GM18520 (cell line): ENCODE measurements at regions not wholly inside any gene's neighbourhood (a gene's known extent, or its start where the extent isn't known, plus 50 kb on each side); places are given as distances from the start of the nearest gene placed in this dataset.

Experiments
- ATAC-seq: cut with Tn5 transposase; IDR thresholded peaks from one replicate; pipeline ENCODE4 v1.9.1; 2021; ENCODE audit not compliant: unreplicated experiment

DNA sequence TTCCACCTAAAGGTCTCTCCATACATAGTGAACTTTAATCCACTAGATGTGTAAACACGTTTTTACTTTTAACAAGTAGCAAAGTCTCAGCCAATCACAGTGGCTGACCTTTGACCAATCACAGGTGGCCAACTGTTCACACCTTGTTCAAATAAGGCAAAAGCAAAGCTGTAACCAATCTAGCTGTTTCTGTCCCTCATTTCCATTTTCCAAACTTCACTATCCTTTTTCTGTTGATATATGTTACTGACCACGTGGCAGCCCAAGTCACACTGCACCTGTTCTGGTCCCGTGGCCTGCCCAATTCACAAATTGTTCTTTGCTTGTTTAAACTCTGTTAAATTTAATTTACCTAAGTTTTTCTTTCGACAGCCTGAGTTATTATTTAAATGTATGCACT is 393.5 kb upstream of the NETO1 start:
- ATAC-seq: no peak

DNA sequence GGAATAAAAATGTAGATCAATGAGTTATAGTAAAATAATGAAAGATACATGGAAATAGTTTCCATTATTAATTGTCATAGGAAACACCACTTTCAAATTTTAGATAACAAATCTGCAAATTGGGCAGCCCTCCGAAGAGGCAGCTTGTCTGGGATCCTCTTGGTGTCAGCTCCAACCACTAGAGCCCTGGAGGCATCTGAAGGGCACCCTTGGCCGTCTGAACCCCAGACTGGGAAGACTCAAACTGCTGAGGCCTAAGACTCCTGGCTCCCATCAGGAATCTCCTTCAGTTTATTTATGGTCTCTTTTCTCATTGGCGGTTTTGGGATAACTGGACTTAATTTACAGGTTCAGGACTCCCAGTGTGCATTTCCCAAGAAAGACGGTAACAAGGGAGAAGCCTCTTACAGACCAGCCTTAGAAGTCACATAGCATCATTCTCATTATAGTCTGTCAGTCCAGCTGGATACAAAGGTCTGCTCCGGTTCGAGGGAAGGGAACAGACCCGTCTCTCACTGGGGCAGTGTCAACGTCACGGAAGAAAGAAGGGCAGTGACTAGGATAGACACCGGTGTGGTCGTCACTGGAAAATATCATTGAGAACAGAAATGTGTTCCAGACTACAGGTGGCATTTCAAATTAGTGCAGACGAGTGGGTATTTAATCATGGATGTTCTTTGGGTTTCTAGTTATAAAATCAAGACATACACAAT is 390.7 kb upstream of the NETO1 start:
- ATAC-seq: no peak

DNA sequence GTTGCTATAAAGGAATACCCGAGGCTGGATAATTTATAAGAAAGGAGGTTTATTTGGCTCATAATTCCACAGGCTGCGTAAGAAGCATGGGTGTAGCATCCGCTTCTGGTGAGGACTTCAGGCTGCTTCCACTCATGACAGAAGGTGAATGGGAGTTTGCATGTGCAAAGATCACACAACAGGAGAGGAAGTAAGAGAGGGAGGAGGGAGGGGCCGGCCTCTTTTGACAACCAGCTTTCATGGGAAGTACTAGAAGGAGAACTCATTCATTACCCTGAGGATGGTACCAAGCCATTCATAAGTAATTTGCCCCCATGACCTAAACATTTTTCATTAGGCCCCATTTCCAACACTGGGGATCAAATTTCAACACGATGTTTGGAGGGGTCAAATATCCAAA is 386.8 kb upstream of the NETO1 start:
- ATAC-seq: no peak

GRCh38 chr18:73249030-73249429 is 381.2 kb upstream of the NETO1 start:
- ATAC-seq: no peak

DNA sequence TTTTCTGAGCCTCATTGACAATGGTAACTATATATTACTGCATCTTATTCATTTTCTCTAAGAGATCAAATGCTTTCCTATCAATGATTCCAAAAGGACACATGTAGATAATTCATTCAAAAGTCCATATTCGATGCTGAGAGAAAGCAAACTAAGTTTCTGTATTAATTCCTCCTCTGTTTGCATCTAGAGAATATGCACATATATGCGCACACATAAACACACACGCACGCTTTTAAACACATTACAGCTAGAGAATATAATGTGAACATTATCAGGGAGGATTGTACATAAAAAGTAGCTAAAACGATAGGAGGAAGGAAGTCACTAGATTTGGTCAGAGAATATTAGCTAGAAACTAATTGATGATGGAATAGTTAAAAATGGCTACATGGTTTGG is 379.0 kb upstream of the NETO1 start:
- ATAC-seq: no peak

- no peak for ATAC-seq
Measured at GRCh38 chr18:73245345-73245744, 377.6 kb upstream of the NETO1 start.

GRCh38 chr18:73244401-73244800 is 376.6 kb upstream of the NETO1 start:
- no peak for ATAC-seq

GRCh38 chr18:73240899-73241298 is 373.1 kb upstream of the NETO1 start:
- no peak for ATAC-seq

DNA sequence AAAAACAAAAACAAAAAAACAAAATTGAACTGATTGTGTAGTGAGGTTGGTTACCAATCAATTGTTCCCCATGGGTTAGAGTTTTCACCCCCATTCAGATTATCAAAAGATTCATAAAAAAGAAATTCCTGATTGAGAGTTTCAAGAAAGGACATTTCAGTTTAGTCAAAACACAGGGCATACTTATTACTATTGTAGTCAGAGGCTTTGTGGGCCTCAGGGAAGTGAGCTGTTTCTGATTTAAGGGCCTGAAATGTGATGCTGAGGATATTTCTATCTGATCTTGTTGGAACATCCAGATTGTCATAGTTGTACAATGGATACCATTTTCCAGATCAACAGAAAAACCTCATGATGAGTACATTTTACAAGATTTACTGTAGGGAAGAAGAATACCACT is 368.1 kb upstream of the NETO1 start:
- ATAC-seq: no peak

DNA sequence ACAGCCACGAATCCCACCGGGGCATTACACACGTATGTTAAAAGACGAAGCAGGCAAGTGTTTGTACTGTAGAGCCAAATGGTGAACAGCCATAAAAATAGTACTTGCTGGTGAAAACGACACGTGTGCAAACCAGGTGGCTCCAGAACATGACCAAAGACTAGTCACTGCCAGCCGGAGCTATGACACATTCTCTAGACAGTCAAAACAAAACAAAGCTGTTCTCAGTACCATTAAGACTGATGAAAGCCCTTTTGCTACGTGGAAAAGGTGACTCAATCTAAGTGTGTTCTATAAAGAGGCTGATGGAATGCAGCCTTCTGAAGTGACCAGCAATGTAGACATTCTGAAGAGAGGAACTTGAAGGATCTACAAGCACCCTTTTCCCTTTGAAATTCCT is 367.7 kb upstream of the NETO1 start:
- ATAC-seq: peak; percentile 98

GRCh38 chr18:73232933-73233332 is 365.1 kb upstream of the NETO1 start:
- ATAC-seq: peak; percentile 72

DNA sequence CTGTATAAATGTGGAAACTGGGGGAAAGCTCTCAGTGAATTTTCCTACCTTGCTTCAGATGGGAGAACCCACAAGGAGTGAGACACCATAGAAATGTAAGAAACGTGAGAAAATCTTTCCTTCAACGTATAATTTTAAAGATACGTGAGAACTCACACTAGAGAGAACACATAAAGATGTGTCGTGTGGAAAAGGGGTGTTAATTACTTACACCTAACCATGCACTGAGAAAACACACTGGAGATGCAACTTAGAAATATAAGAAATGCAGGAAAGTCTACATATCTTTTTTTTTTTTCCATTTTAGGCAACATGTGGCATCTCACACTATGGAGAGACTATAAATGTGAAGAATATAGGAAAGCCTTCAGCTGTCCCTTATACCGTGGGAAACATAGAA is 352.9 kb upstream of the NETO1 start:
- no peak for ATAC-seq

DNA sequence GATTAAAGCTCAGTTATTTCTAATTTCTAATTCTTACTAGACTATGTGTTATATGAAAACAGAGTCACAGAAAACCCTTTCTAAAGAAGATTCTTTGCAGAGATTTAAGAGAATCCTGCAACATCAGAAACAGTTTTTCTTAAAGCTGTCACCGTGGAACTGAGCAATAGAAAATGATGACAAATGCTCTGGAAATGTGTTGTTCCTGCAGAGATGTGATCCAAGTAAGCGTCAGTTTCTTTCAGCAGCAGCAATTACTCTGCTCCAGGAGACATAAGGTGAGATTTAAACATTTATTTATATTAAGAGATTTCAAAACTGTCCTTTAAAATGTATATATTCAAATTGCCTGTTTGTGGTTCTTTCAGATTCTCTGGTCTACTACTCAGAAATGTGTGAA is 350.5 kb upstream of the NETO1 start:
- no peak for ATAC-seq

GRCh38 chr18:73214970-73215369 is 347.2 kb upstream of the NETO1 start:
- no peak for ATAC-seq

DNA sequence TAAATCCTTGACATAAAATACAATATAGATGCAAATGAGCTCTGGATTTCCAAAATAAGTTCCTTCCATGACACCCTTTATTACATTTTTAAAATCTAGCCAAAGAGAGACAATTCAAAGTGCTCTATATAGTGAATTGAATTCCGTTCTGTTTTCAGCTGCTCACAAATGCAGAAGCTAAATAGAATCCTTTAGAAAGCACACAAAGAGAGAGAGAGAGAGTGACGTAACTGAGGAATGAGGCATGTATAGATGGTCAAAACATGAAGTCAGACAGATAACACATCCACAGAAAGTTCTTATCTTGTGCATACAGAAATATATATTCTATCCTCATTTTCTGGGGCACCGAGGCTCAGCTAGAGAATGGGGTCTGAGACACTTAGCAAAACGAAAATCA is 344.7 kb upstream of the NETO1 start:
- ATAC-seq: no peak

GRCh38 chr18:73201940-73202339 is 334.2 kb upstream of the NETO1 start:
- ATAC-seq: no peak

- no peak for ATAC-seq
Measured at GRCh38 chr18:73199151-73199550, 331.4 kb upstream of the NETO1 start.

- no peak for ATAC-seq
Measured at GRCh38 chr18:73189718-73190117, 321.9 kb upstream of the NETO1 start.

- no peak for ATAC-seq
Measured at GRCh38 chr18:73168236-73168635, 300.4 kb upstream of the NETO1 start.

DNA sequence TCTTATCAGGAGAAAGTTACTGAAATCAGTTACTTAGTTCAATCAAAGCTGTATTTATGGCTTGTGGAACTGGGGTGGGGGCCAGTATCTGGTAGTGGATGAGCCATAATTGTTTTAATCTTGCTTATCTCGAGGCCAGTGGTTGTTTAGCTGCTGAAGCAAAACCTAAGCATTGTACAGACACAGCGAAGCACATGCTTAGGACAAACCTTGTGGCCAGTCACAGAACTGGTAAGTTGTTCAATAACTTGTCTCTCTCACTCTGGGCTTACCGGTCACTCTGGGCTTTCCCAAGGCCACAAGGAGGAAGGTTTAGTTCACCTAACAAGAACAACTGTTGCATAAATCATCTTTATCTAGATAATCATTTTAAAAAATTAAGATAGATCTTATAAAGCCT is 296.6 kb upstream of the NETO1 start:
- ATAC-seq: no peak

DNA sequence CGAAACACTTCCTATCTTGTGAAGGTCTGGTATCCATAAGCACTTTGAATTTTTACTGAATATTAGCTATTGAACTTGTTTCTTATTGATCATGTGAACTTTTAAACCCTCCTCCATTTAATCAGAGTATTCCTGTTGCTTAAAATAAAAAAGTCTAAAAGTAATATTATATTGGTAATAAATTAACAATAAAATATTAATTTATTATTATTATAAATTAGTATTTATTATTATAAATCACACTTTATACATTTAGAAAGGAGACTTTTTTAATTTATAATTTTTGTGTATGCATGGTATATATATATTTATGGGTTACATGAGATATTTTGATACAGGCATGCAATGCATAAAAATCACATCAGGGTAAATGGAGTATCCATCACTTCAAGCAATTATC is 295.4 kb upstream of the NETO1 start:
- no peak for ATAC-seq

- no peak for ATAC-seq
Measured at GRCh38 chr18:73156117-73156516, 288.3 kb upstream of the NETO1 start.

- ATAC-seq: no peak
Measured at GRCh38 chr18:73153271-73153670, 285.5 kb upstream of the NETO1 start.
